Brain microvascular endothelial cell (primary cell): ENCODE measurements at regions not wholly inside any gene's neighbourhood (a gene's known extent, or its start where the extent isn't known, plus 50 kb on each side); places are given as distances from the start of the nearest gene placed in this dataset.

ENCODE experiments used
- DNase-seq: peaks from one replicate; pipeline ENCODE4 v3.0.0-alpha.2; 2020
- H3K27ac ChIP-seq: fragments of 250-450 bp; sonication (Bioruptor Pico); 2 replicates; pipeline ENCODE4 v1.5.1; 2020; ENCODE audit warnings: mild to moderate bottlenecking, moderate library complexity
- H3K27me3 ChIP-seq: fragments of 250-450 bp; sonication (Bioruptor Pico); replicated peaks from 2 replicates; pipeline ENCODE4 v1.5.1; 2020; ENCODE audit warnings: mild to moderate bottlenecking
- H3K36me3 ChIP-seq: fragments of 250-450 bp; sonication (Bioruptor Pico); replicated peaks from 2 replicates; pipeline ENCODE4 v1.5.1; 2020; ENCODE audit warnings: mild to moderate bottlenecking
- H3K4me3 ChIP-seq: 2 replicates; pipeline ENCODE4 v1.5.1; 2011; ENCODE audit warnings: low read depth, mild to moderate bottlenecking, control low read depth, low read length, moderate library complexity
- in situ Hi-C: cut with HindIII; loops from 2 replicates; pipeline ENCODE4 v1.10.0; 2017; ENCODE audit warnings: low sequenced_read_pairs, low pct_ligation_motif_present
- TF ChIP-seq, protein P1 (sequence below): IDR thresholded peaks from 2 replicates; pipeline ENCODE4 v1.5.1; 2011; ENCODE audit warnings: low read depth, mild to moderate bottlenecking, moderate library complexity, low read length, control low read depth, inconsistent platforms; ENCODE audit errors: missing control alignments

DNA sequence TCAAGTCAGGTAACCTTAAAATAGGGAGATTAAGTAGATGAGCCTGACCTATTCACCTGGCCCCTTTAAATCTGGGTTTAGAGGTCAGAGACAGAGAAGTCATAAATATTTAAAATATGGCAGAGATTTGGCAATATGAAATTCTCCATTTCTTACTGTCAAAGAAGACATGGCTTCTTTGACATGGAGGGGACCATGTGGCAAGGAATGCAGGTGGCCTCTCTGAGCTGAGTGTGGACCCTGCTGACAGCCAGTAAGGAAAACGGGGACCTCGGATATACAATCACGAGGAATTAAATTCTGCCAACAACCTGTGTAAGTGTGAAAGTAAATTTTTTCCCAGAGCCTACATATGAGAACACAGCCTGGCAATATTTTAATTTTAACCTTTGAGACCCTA, 427.5 kb upstream of the PROX1 start:
- H3K4me3 ChIP-seq, result no peak overlapping the region
- no peak overlapping the region for H3K27ac ChIP-seq
- no peaks in the 10 kb centered on the region for H3K27me3 ChIP-seq
- DNase-seq, result no peak
- in situ Hi-C loops, result no loop called here
- TF ChIP-seq, protein P1, sequence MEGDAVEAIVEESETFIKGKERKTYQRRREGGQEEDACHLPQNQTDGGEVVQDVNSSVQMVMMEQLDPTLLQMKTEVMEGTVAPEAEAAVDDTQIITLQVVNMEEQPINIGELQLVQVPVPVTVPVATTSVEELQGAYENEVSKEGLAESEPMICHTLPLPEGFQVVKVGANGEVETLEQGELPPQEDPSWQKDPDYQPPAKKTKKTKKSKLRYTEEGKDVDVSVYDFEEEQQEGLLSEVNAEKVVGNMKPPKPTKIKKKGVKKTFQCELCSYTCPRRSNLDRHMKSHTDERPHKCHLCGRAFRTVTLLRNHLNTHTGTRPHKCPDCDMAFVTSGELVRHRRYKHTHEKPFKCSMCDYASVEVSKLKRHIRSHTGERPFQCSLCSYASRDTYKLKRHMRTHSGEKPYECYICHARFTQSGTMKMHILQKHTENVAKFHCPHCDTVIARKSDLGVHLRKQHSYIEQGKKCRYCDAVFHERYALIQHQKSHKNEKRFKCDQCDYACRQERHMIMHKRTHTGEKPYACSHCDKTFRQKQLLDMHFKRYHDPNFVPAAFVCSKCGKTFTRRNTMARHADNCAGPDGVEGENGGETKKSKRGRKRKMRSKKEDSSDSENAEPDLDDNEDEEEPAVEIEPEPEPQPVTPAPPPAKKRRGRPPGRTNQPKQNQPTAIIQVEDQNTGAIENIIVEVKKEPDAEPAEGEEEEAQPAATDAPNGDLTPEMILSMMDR, result no peak
- no peaks in the 10 kb centered on the region for H3K36me3 ChIP-seq

DNA sequence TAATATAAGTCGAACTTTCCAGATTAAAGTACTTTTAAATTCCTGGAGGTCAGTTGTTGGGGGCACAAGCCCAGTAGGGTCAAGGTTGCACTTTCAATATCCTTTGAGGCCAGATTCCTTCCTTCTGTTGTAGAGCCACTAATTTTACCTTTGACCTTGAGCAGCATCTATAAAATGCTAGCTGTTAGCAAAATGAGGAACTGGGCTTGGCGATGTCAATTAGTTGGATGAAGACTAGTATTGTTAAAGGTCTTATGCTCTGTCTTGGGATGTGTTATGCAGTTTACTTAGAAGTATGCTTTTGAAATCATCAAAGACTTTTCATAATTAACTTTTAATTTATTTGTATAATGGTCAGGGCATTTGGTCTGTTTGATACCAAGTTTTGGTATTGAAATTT, 425.9 kb upstream of the PROX1 start:
- H3K4me3 ChIP-seq, result no peak overlapping the region
- H3K27ac ChIP-seq, result no peak overlapping the region
- in situ Hi-C loops, result no loop called here
- H3K27me3 ChIP-seq, result no peaks in the 10 kb centered on the region
- no peak for DNase-seq
- TF ChIP-seq, protein P1, result no peak
- no peaks in the 10 kb centered on the region for H3K36me3 ChIP-seq

DNA sequence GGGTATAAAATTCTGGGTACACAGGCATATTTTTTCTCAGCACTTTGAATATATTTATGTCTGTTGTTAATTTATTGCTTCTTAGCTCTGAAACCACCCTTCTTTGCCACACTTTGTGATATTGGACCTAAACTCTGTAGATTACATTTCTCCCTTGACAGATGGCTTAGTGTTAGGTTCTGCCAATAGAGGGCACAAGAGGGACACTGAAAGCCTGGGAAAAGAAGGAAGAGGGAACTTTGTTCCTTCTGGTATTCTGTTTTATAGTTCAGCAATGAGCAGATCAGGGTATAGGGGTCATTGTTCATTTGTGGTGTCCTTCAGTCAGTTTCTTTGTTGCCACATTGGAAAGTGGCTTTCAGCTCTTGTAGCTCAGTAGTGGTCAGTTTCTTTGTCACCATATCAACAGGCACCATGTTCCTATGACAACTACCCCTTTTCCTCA, 423.5 kb upstream of the PROX1 start:
- in situ Hi-C loops, result no loop called here
- H3K4me3 ChIP-seq, result no peak overlapping the region
- H3K36me3 ChIP-seq, result no peaks in the 10 kb centered on the region
- H3K27ac ChIP-seq, result no peak overlapping the region
- TF ChIP-seq, protein P1, result peak; percentile 21
- DNase-seq, result no peak
- no peaks in the 10 kb centered on the region for H3K27me3 ChIP-seq

DNA sequence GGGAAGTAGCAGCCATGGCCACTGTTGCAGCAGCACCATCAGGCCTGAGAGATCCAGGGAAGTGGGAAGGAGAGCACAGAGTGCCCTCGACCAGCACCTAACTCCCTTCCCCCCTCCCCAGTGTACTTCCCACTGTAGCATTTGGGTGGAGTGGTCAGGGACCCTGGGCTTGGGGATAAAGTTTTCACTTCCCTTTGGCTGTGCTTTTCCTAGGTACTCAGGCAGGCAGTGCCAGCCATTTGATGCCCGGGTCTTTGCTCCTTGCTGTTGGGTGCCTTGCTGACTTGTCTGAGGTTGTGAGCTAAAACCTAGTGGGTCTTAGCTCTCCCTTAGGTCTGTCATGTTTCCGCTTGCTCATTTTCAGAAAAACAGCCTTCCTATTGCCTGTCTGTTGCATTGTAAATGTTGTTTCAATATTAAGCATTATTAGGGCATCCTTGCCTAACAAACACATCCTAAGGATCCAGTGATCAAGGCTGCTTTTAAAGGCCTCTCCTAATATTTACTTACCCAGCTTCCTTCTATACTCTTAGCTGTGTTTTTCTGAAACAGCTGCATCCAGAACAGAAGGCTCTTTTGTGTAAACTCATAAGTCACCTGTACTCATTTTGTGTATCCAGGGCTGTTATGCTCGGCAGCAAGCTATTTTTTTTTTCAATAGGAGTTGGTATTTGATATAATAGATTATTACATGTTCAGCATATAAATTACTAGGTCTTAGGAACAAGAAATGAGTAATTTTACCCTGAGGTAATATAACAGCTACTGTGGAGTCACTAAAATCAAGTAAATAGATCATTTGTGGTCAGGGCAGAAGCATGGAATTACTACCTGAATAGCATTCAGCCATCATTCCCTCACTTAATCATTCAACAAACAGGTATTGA, 418.6 kb upstream of the PROX1 start:
- Histone ChIP-seq H3K27me3 (no peaks in the 10 kb centered on the region), H3K27ac (no peak overlapping the region), H3K36me3 (no peaks in the 10 kb centered on the region), H3K4me3 (no peak overlapping the region)
- in situ Hi-C loops, result no loop called here
- TF ChIP-seq, protein P1, result no peak
- DNase-seq, result no peak

DNA sequence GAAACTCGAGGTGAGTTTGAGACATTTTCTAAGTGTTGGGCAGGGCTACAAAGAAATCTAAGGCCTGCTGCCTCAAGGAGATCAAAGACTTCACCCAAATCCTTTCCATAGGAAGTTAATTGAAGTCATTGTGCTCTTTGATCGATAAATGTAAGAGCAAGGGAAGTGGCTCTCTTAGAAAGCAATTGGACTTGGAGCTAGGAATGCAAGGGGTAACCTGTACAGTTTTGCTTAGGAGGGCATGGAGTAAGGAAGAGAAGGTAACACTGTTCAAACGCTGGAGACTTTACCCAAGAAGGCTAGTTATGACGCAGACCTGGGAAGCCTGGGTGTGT, 418.0 kb upstream of the PROX1 start:
- H3K4me3 ChIP-seq, result no peak overlapping the region
- in situ Hi-C loops, result no loop called here
- no peaks in the 10 kb centered on the region for H3K36me3 ChIP-seq
- DNase-seq, result no peak
- TF ChIP-seq, protein P1, result no peak
- no peaks in the 10 kb centered on the region for H3K27me3 ChIP-seq
- no peak overlapping the region for H3K27ac ChIP-seq

DNA sequence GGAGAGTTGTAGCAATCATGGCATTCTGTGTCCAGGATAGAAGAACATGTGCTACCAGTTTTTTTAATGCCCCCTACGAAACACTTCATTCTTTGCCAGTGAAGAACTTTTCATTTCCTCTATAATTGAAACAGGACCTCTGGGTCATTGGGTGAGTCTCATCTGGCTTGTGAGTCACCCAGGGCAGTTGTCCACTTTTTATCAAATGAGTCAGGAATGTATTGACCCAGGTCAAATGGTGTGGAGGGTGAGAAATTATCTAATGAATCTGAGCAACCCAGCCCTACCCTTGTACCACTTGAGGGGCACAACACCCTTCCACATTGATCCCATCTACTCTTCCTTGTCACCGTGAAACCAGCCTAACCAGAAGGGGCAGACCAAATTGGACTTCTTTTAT, 417.3 kb upstream of the PROX1 start:
- no peak overlapping the region for H3K27ac ChIP-seq
- DNase-seq, result no peak
- in situ Hi-C loops, result no loop called here
- no peak overlapping the region for H3K4me3 ChIP-seq
- TF ChIP-seq, protein P1, result no peak
- no peaks in the 10 kb centered on the region for H3K27me3 ChIP-seq
- no peaks in the 10 kb centered on the region for H3K36me3 ChIP-seq
